Osteocyte (in vitro differentiated cells): ENCODE measurements at regions not wholly inside any gene's neighbourhood (a gene's known extent, or its start where the extent isn't known, plus 50 kb on each side); places are given as distances from the start of the nearest gene placed in this dataset.

Experiments used
- DNase-seq: peaks from one replicate; pipeline ENCODE4 v3.0.0; 2021; ENCODE audit warnings: mixed read lengths; ENCODE audit not compliant: unreplicated experiment; ENCODE audit errors: extremely low spot score
- H3K27ac Mint-ChIP-seq: one replicate; pipeline ENCODE4 v1.8.0; 2021; ENCODE audit warnings: mild to moderate bottlenecking, mixed read lengths; ENCODE audit not compliant: unreplicated experiment
- H3K27me3 Mint-ChIP-seq: one replicate; pipeline ENCODE4 v1.8.0; 2021; ENCODE audit warnings: mixed read lengths; ENCODE audit not compliant: unreplicated experiment
- H3K36me3 Mint-ChIP-seq: one replicate; pipeline ENCODE4 v1.8.0; 2021; ENCODE audit warnings: mixed read lengths; ENCODE audit not compliant: unreplicated experiment
- H3K4me1 Mint-ChIP-seq: one replicate; pipeline ENCODE4 v1.8.0; 2021; ENCODE audit warnings: mixed read lengths; ENCODE audit not compliant: unreplicated experiment
- H3K4me3 Mint-ChIP-seq: one replicate; pipeline ENCODE4 v1.8.0; 2021; ENCODE audit warnings: mild to moderate bottlenecking, moderate library complexity, mixed read lengths; ENCODE audit not compliant: unreplicated experiment
- H3K9me3 Mint-ChIP-seq: one replicate; pipeline ENCODE4 v1.8.0; 2021; ENCODE audit warnings: mixed read lengths; ENCODE audit not compliant: unreplicated experiment
- CTCF ChIP-seq: fragments of 200-600 bp; sonication (generic); IDR thresholded peaks from 2 replicates; pipeline ENCODE4 v1.5.0; 2021; ENCODE audit warnings: antibody characterized with exemption, mild to moderate bottlenecking, moderate library complexity

GRCh38 chr13:108572782-108573211, 56.6 kb upstream of the MYO16 start:
- DNase-seq = no peak
- Mint-ChIP-seq H3K36me3 (no peaks in the 10 kb centered on the region), H3K27ac (no peak overlapping the region), H3K27me3 (peaks cover 42% of the 10 kb centered on the region), H3K9me3 (no peaks in the 10 kb centered on the region), H3K4me3 (no peak overlapping the region), H3K4me1 (no peaks in the 10 kb centered on the region)
- TF ChIP-seq CTCF = no peak

- peaks cover 39% of the 10 kb centered on the region for H3K27me3 Mint-ChIP-seq
- no peak overlapping the region for H3K4me3 Mint-ChIP-seq
- no peak overlapping the region for H3K27ac Mint-ChIP-seq
- no peak for DNase-seq
- H3K4me1 Mint-ChIP-seq = no peaks in the 10 kb centered on the region
- H3K36me3 Mint-ChIP-seq = no peaks in the 10 kb centered on the region
- TF ChIP-seq CTCF = no peak
- no peaks in the 10 kb centered on the region for H3K9me3 Mint-ChIP-seq
Measured at GRCh38 chr13:108573455-108573854, 56.0 kb upstream of the MYO16 start.

- no peaks in the 10 kb centered on the region for H3K36me3 Mint-ChIP-seq
- H3K27ac Mint-ChIP-seq = no peak overlapping the region
- no peaks in the 10 kb centered on the region for H3K9me3 Mint-ChIP-seq
- H3K27me3 Mint-ChIP-seq = peaks cover 40% of the 10 kb centered on the region
- H3K4me3 Mint-ChIP-seq = no peak overlapping the region
- no peak for TF ChIP-seq CTCF
- no peaks in the 10 kb centered on the region for H3K4me1 Mint-ChIP-seq
- no peak for DNase-seq
Measured at GRCh38 chr13:108574856-108575255, 54.6 kb upstream of the MYO16 start.

GRCh38 chr13:108575430-108575829, 54.0 kb upstream of the MYO16 start:
- no peak overlapping the region for H3K4me3 Mint-ChIP-seq
- TF ChIP-seq CTCF = no peak
- no peaks in the 10 kb centered on the region for H3K4me1 Mint-ChIP-seq
- H3K27ac Mint-ChIP-seq = no peak overlapping the region
- no peaks in the 10 kb centered on the region for H3K36me3 Mint-ChIP-seq
- H3K9me3 Mint-ChIP-seq = no peaks in the 10 kb centered on the region
- peaks cover 34% of the 10 kb centered on the region for H3K27me3 Mint-ChIP-seq
- DNase-seq = no peak
